NB4 (cell line): ENCODE measurements at regions not wholly inside any gene's neighbourhood (a gene's known extent, or its start where the extent isn't known, plus 50 kb on each side); places are given as distances from the start of the nearest gene placed in this dataset.

Experiments used
- DNase-seq: peaks from one replicate; pipeline ENCODE4 v3.0.0; 2010; ENCODE audit warnings: low read depth
- H3K4me3 ChIP-seq: one replicate; pipeline ENCODE4 v1.5.1; 2011; ENCODE audit warnings: mild to moderate bottlenecking, low read depth, low read length, moderate library complexity
- CTCF ChIP-seq: IDR thresholded peaks from one replicate; pipeline ENCODE4 v1.5.1; 2012; ENCODE audit warnings: low read depth, low read length
- MAX ChIP-seq: IDR thresholded peaks from 2 replicates; pipeline ENCODE4 v1.6.1; 2011; ENCODE audit warnings: low read depth, low read length
- MYC ChIP-seq: IDR thresholded peaks from 2 replicates; pipeline ENCODE4 v1.6.1; 2011; ENCODE audit warnings: low read depth, low read length
- POLR2A ChIP-seq: IDR thresholded peaks from 2 replicates; pipeline ENCODE4 v1.6.1; 2011; ENCODE audit warnings: mild to moderate bottlenecking; ENCODE audit not compliant: insufficient read length; ENCODE audit errors: extremely low read depth

DNA sequence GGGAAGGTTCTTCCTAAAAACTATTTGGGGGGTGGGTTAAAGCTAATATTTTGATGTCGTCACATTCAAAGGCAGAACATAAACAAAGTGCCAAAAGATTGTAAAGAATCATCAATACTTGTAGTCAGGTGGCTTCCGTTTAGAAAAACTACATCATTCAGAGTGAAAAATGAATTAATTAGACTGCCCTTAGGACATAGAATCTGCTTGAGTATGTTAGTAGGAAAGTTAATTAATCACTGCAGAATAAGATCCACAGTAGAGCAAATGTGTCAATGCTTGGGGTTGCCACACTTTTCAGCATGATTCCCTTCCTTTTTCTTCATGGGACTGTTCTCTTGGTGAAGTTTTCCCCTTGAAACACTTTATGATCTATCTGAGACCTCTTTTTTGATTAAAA is 166.8 kb upstream of the MTNR1B start:
- TF ChIP-seq POLR2A = no peak
- no peak for TF ChIP-seq CTCF
- TF ChIP-seq MYC = no peak
- no peak for TF ChIP-seq MAX
- H3K4me3 ChIP-seq = no peak overlapping the region
- DNase-seq = no peak

GRCh38 chr11:92803391-92803790 is 166.1 kb upstream of the MTNR1B start:
- no peak for TF ChIP-seq CTCF
- no peak for TF ChIP-seq MYC
- no peak for TF ChIP-seq POLR2A
- no peak for TF ChIP-seq MAX
- H3K4me3 ChIP-seq = no peak overlapping the region
- DNase-seq = no peak

DNA sequence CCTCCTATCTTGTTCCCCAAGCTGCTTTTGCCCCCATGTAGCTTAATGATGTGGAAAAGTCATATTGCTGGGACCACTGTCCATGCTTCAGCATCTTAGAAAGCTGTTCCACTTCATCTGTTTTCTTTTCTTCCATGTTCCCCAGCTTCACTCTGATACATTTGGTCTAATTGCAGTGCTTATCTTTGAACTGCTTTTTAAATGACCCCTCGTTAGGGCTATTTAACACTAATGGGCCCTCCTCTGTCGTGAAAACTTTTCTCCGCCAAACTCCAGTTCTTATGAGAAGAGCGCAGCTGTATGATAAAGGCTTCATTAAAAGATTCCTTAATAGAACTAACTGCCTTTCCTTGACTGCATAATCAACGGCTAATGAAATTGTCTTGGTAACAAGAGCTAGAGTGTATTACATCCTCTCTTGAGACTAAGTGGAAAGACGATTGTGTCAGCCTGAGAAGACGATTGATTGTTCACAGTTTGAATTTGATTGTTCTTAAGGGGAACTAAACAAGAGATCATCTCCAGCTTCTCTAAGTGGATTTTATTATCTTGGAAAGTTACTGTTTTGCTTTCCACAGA is 165.0 kb upstream of the MTNR1B start:
- no peak overlapping the region for H3K4me3 ChIP-seq
- no peak for DNase-seq
- TF ChIP-seq MYC = no peak
- no peak for TF ChIP-seq MAX
- no peak for TF ChIP-seq POLR2A
- no peak for TF ChIP-seq CTCF

DNA sequence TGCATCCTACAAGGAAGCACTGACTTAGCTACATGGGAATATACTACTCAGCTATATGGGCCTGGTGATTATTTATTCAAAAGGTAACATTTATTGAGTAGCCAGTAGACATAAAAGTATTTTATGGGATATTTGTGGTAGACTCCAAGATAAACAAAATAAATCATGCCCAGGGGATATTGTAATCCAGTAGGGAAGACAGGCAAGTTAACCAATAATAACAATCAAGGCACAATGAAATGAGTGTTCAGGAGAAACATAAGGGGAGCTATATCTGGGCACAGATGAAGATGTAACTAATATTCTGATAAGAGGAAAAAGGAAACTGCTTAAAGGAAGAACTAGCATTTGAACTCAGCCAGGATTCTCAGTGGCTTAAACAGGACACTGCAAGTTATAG is 161.4 kb upstream of the MTNR1B start:
- TF ChIP-seq MYC = no peak
- TF ChIP-seq POLR2A = no peak
- no peak for TF ChIP-seq CTCF
- TF ChIP-seq MAX = no peak
- no peak for DNase-seq
- no peak overlapping the region for H3K4me3 ChIP-seq

- no peak for TF ChIP-seq CTCF
- no peak for TF ChIP-seq MAX
- no peak for TF ChIP-seq MYC
- no peak for TF ChIP-seq POLR2A
- no peak for DNase-seq
- H3K4me3 ChIP-seq = no peak overlapping the region
These were observed 158.9 kb upstream of the MTNR1B start for GRCh38 chr11:92810423-92811064.
